GM12872 (cell line): ENCODE measurements at regions not wholly inside any gene's neighbourhood (a gene's known extent, or its start where the extent isn't known, plus 50 kb on each side); places are given as distances from the start of the nearest gene placed in this dataset.

ENCODE experiments used
- CTCF ChIP-seq: IDR thresholded peaks from 3 replicates; pipeline ENCODE4 v1.5.1; 2011; ENCODE audit warnings: low read depth, mild to moderate bottlenecking, low read length, moderate library complexity; ENCODE audit not compliant: insufficient read depth

- no peak for TF ChIP-seq CTCF
Measured at GRCh38 chr10:65818990-65819389, 1106.8 kb upstream of the LRRTM3 start.

GRCh38 chr10:65827359-65827758 lies 1098.5 kb upstream of the LRRTM3 start:
- no peak for TF ChIP-seq CTCF

- TF ChIP-seq CTCF = no peak
Measured at GRCh38 chr10:65838811-65839210, 1087.0 kb upstream of the LRRTM3 start.

- TF ChIP-seq CTCF = no peak
Measured at GRCh38 chr10:65843203-65843602, 1082.6 kb upstream of the LRRTM3 start.

- TF ChIP-seq CTCF = no peak
Measured at GRCh38 chr10:65845916-65846315, 1079.9 kb upstream of the LRRTM3 start.

GRCh38 chr10:65846541-65846940 lies 1079.3 kb upstream of the LRRTM3 start:
- TF ChIP-seq CTCF = no peak

- no peak for TF ChIP-seq CTCF
Measured at GRCh38 chr10:65846949-65847348, 1078.9 kb upstream of the LRRTM3 start.
